ENCODE measurements at regions not wholly inside any gene's neighbourhood (a gene's known extent, or its start where the extent isn't known, plus 50 kb on each side); places are given as distances from the start of the nearest gene placed in this dataset.

GRCh38 chr9:75282047-75282446 lies 193.7 kb downstream of the OSTF1 start:
- DNase-seq (ENCODE audit: low read depth in 1 of 2, low spot score in 1 of 2) (no peak), ATAC-seq (no peak), FAIRE-seq (no peak)
- TF ChIP-seq HES2 (IDR thresholded peaks at IDR 0.05) (no peak), MAZ (IDR thresholded peaks at IDR 0.05; ENCODE audit: borderline replicate concordance, low read depth, low read length) (no peak), BHLHE40 (IDR thresholded peaks at IDR 0.05; ENCODE audit: low read depth, low read length) (no peak), FOXS1 (CRISPR knock-in tag; IDR thresholded peaks at IDR 0.05) (no peak), MAFK (IDR thresholded peaks at IDR 0.05; ENCODE audit: partially characterized antibody) (peak; percentile 30)
- 5% methylated on average over 1 of the region's 1 CpG for WGBS (ENCODE audit: missing lambda C conversion rate)
- Histone ChIP-seq H3K27ac (no peak overlapping the region), H3K9me3 (no peaks in the 10 kb centered on the region), H3K4me3 (no peak overlapping the region), H3K4me1 (no peaks in the 10 kb centered on the region), H3K4me2 (no peak overlapping the region)
- CTCF ChIA-PET, result no interaction called here
- POLR2A ChIA-PET, result no interaction called here

- no peak overlapping the region for H3K27ac ChIP-seq
- ATAC-seq (no peak), DNase-seq (ENCODE audit: low read depth in 1 of 2, low spot score in 1 of 2) (no peak), FAIRE-seq (no peak)
- no peaks in the 10 kb centered on the region for H3K9me3 ChIP-seq
- ChIA-PET CTCF (no interaction called here), POLR2A (no interaction called here)
- no peak overlapping the region for H3K4me2 ChIP-seq
- no peak overlapping the region for H3K4me3 ChIP-seq
- TF ChIP-seq MAFK (IDR thresholded peaks at IDR 0.05; ENCODE audit: partially characterized antibody), result peak; percentile 63
- no peak for TF ChIP-seq NFE2L2 (conservative IDR thresholded peaks at IDR 0.05; ENCODE audit: low read length)
- no peaks in the 10 kb centered on the region for H3K4me1 ChIP-seq
Observed at GRCh38 chr9:75289332-75289731, 201.0 kb downstream of the OSTF1 start.

GRCh38 chr9:75299324-75299723 lies 211.0 kb downstream of the OSTF1 start:
- Histone ChIP-seq H3K4me1 (no peaks in the 10 kb centered on the region), H3K4me3 (no peak overlapping the region), H3K27ac (no peak overlapping the region), H3K4me2 (no peak overlapping the region), H3K9me3 (no peaks in the 10 kb centered on the region)
- ATAC-seq, result peak; percentile 39 to 56; a peak in 1 of 6 replicates
- ChIA-PET POLR2A (no interaction called here), CTCF (interaction anchor here (1.8 kb wide), 1 partner anchor 14 kb away, joined by 5 read pairs; no protein-coding TSS in a partner anchor)
- 0% methylated on average over 2 of the region's 2 CpGs for WGBS (ENCODE audit: missing lambda C conversion rate)
- TF ChIP-seq ELK1 (IDR thresholded peaks at IDR 0.05; ENCODE audit: low read depth, low read length), result no peak
- TF ChIP-seq ESRRA (IDR thresholded peaks at IDR 0.05; ENCODE audit: borderline replicate concordance, low read length), result no peak
- no peak for TF ChIP-seq RAD21 (conservative IDR thresholded peaks at IDR 0.05 in 1 of 2, IDR thresholded peaks at IDR 0.05 in 1 of 2)
- no peak for TF ChIP-seq MAFK (IDR thresholded peaks at IDR 0.05; ENCODE audit: partially characterized antibody)
- no peak for TF ChIP-seq ZFP36 (IDR thresholded peaks at IDR 0.05; ENCODE audit: borderline replicate concordance, partially characterized antibody)
- no peak for FAIRE-seq
- DNase-seq (ENCODE audit: low read depth in 1 of 2, low spot score in 1 of 2), result peak in 1 of 2 experiments; percentile 7

GRCh38 chr9:75333624-75334023 lies 245.3 kb downstream of the OSTF1 start:
- DNase-seq (ENCODE audit: low read depth in 1 of 2, low spot score in 1 of 2), result no peak
- ATAC-seq, result no peak
- WGBS (ENCODE audit: missing lambda C conversion rate), result 0% methylated on average over 2 of the region's 2 CpGs
- Histone ChIP-seq H3K27ac (no peak overlapping the region), H3K9me3 (no peaks in the 10 kb centered on the region), H3K4me3 (no peak overlapping the region), H3K4me2 (no peak overlapping the region), H3K4me1 (no peaks in the 10 kb centered on the region)
- CTCF ChIA-PET, result no interaction called here
- TF ChIP-seq HDAC2 (IDR thresholded peaks at IDR 0.05) (no peak), ATOH8 (CRISPR knock-in tag; IDR thresholded peaks at IDR 0.05; ENCODE audit: low read depth) (no peak), JUN (IDR thresholded peaks at IDR 0.05) (no peak)
- POLR2A ChIA-PET, result no interaction called here
- FAIRE-seq, result no peak

- POLR2A ChIA-PET, result no interaction called here
- no peak overlapping the region for H3K4me3 ChIP-seq
- no peaks in the 10 kb centered on the region for H3K9me3 ChIP-seq
- no peak for TF ChIP-seq MAX (IDR thresholded peaks at IDR 0.05)
- TF ChIP-seq ESRRA (IDR thresholded peaks at IDR 0.05; ENCODE audit: borderline replicate concordance, low read length), result no peak
- no peak for TF ChIP-seq NR3C1 (IDR thresholded peaks at IDR 0.05)
- no peak for TF ChIP-seq MAZ (IDR thresholded peaks at IDR 0.05; ENCODE audit: borderline replicate concordance, low read depth, low read length)
- no peak for TF ChIP-seq SMC3 (IDR thresholded peaks at IDR 0.05)
- TF ChIP-seq ZSCAN20 (CRISPR knock-in tag; IDR thresholded peaks at IDR 0.05), result no peak
- no peak for TF ChIP-seq KDM1A (IDR thresholded peaks at IDR 0.05; ENCODE audit: low read depth)
- TF ChIP-seq GATA3 (IDR thresholded peaks at IDR 0.05; ENCODE audit: borderline replicate concordance), result no peak
- no peak for TF ChIP-seq FOXS1 (CRISPR knock-in tag; IDR thresholded peaks at IDR 0.05)
- no peak overlapping the region for H3K4me2 ChIP-seq
- 6% methylated on average over 1 of the region's 1 CpG for WGBS (ENCODE audit: missing lambda C conversion rate)
- CTCF ChIA-PET, result no interaction called here
- no peak for ATAC-seq
- H3K27ac ChIP-seq, result no peak overlapping the region
- no peak for FAIRE-seq
- no peaks in the 10 kb centered on the region for H3K4me1 ChIP-seq
- DNase-seq (ENCODE audit: low read depth in 1 of 2, low spot score in 1 of 2), result no peak
Observed at GRCh38 chr9:75358846-75359245, 270.5 kb downstream of the OSTF1 start.
